Cardiac muscle cell (in vitro differentiated cells and primary cell): ENCODE measurements at regions not wholly inside any gene's neighbourhood (a gene's known extent, or its start where the extent isn't known, plus 50 kb on each side); places are given as distances from the start of the nearest gene placed in this dataset.

Source experiments
- DNase-seq, 2 donors: peaks; one replicate each; pipeline versions ENCODE4 v3.0.0 to v3.0.0-alpha.2; 2010 to 2017; ENCODE audit warnings: low read depth in 1 of 2, low spot score in 1 of 2
- H3K27ac ChIP-seq: fragments of 200-600 bp; sonication (generic); 2 replicates; pipeline ENCODE4 v1.5.1; 2016
- H3K27me3 ChIP-seq: fragments of 200-600 bp; sonication (generic); 2 replicates; pipeline ENCODE4 v1.6.0; 2016; ENCODE audit warnings: control low read depth
- H3K36me3 ChIP-seq: fragments of 200-600 bp; sonication (generic); 2 replicates; pipeline ENCODE4 v1.5.1; 2016; ENCODE audit warnings: control low read depth
- H3K4me1 ChIP-seq: fragments of 200-600 bp; sonication (generic); 2 replicates; pipeline ENCODE4 v1.8.1; 2017; ENCODE audit warnings: low read depth, mild to moderate bottlenecking, mixed run types
- H3K4me3 ChIP-seq: fragments of 200-600 bp; sonication (generic); 2 replicates; pipeline ENCODE4 v1.5.1; 2016; ENCODE audit warnings: mild to moderate bottlenecking
- H3K9me3 ChIP-seq: fragments of 200-600 bp; sonication (generic); 2 replicates; pipeline ENCODE4 v1.5.1; 2017; ENCODE audit warnings: low read depth, mild to moderate bottlenecking, control low read depth
- TF ChIP-seq, protein P1 (sequence below): IDR thresholded peaks from 2 replicates; pipeline ENCODE4 v1.5.1; 2012; ENCODE audit warnings: low read depth, mild to moderate bottlenecking, low read length

DNA sequence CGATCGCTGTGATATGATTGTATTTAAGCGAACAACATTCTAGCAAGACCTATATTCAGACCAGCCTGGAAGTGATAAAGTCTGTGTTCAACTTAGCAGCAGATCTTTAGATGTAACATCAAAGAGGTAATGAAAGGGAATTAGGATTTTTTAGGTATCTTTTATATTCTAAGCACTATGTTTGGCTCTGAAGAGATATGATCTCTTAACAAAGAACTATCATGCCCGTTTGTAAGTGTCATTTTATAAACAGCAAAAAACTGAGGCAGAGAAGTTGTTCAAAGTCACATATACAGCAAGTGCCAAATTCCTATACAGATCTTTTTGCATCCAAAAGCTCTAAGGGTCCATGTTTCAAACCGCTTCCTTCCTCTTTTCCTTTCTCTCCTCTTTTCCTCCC is 53.0 kb upstream of the TIAM1 start:
- no peak overlapping the region for H3K27ac ChIP-seq
- peaks cover 8% of the 10 kb centered on the region for H3K4me1 ChIP-seq
- TF ChIP-seq, protein P1, sequence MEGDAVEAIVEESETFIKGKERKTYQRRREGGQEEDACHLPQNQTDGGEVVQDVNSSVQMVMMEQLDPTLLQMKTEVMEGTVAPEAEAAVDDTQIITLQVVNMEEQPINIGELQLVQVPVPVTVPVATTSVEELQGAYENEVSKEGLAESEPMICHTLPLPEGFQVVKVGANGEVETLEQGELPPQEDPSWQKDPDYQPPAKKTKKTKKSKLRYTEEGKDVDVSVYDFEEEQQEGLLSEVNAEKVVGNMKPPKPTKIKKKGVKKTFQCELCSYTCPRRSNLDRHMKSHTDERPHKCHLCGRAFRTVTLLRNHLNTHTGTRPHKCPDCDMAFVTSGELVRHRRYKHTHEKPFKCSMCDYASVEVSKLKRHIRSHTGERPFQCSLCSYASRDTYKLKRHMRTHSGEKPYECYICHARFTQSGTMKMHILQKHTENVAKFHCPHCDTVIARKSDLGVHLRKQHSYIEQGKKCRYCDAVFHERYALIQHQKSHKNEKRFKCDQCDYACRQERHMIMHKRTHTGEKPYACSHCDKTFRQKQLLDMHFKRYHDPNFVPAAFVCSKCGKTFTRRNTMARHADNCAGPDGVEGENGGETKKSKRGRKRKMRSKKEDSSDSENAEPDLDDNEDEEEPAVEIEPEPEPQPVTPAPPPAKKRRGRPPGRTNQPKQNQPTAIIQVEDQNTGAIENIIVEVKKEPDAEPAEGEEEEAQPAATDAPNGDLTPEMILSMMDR: no peak
- no peak overlapping the region for H3K4me3 ChIP-seq
- no peaks in the 10 kb centered on the region for H3K9me3 ChIP-seq
- no peaks in the 10 kb centered on the region for H3K27me3 ChIP-seq
- no peaks in the 10 kb centered on the region for H3K36me3 ChIP-seq
- no peak for DNase-seq

DNA sequence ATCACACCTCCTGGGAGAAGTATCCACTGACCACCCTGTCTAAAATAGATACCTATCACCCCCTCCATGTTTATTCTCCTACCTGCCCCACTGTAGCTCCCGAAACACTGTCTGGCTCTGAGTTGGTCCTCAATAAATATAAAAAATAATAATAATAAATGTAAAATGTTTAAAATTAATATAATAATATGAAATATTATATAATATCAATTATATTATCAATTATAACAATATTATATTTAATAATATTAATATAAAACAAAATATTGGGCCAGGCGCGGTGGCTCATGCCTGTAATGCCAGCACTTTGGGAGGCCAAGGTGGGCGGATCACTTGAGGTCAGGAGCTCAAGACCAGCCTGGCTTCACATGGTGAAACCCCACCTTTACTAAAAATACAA is 52.3 kb upstream of the TIAM1 start:
- H3K4me1 ChIP-seq: peaks cover 8% of the 10 kb centered on the region
- DNase-seq: no peak
- no peak overlapping the region for H3K4me3 ChIP-seq
- H3K36me3 ChIP-seq: no peaks in the 10 kb centered on the region
- no peaks in the 10 kb centered on the region for H3K27me3 ChIP-seq
- TF ChIP-seq, protein P1: no peak
- H3K27ac ChIP-seq: no peak overlapping the region
- H3K9me3 ChIP-seq: no peaks in the 10 kb centered on the region

DNA sequence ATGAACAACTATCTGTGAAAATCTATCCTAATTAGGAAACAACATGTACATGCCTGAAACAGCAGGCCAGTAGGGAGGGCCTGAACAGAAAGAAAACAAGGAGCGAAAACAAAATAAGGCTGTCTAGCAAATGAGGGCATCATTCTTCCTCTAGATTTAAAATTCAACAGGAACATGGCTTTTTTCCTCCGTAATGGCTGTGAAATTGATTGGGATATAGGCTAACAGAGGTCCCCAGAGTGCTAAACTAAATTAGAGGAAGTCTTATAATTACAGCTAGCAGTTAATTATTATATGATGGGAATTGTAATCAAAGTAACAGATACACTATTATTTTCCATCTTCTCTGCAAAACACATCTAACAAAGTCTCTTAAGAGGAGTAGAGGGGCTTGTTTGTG is 51.7 kb upstream of the TIAM1 start:
- H3K36me3 ChIP-seq: no peaks in the 10 kb centered on the region
- no peaks in the 10 kb centered on the region for H3K9me3 ChIP-seq
- H3K4me1 ChIP-seq: peaks cover 8% of the 10 kb centered on the region
- no peak for DNase-seq
- H3K27ac ChIP-seq: no peak overlapping the region
- H3K4me3 ChIP-seq: no peak overlapping the region
- TF ChIP-seq, protein P1: no peak
- no peaks in the 10 kb centered on the region for H3K27me3 ChIP-seq

DNA sequence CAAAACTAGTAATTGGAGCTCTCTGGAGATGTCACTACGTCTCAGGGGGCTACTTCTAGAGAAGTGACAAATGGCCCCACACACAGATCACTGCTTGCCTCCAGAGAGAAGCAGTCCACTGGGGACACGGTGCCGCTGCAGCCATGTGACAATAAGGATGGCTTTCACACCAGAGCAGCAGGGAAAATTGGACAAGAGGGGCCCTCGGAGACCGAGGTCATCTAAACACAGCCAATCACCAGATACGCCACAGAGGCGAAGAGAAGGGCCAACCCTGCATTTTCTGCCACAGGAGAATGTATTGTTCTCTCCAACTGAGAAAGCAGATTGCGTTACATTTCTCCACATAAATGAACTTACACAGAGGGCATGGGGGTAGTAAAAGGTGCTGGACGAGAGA is 51.2 kb upstream of the TIAM1 start:
- TF ChIP-seq, protein P1: no peak
- Histone ChIP-seq H3K27me3 (no peaks in the 10 kb centered on the region), H3K9me3 (no peaks in the 10 kb centered on the region), H3K27ac (no peak overlapping the region), H3K4me3 (no peak overlapping the region), H3K4me1 (peaks cover 8% of the 10 kb centered on the region), H3K36me3 (no peaks in the 10 kb centered on the region)
- no peak for DNase-seq

DNA sequence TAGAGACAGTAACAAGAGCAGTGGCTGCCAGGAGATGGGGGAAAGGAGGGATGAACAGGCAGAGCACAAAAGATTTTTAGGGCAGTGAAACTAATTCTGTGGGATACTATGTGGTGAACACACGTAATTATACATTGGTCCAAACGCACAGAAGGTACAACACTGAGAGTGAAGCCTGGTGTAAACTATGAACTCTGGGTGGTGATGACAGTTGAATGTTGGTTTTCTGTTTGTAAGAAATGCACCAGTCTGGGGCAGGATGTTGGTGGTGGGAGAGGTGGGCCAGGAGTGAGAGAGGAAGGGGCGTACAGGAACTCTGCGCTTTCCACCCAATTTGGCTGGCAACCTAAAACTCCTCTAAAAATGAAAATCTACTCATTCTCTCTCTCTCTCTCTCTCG is 50.2 kb upstream of the TIAM1 start:
- no peak for DNase-seq
- Histone ChIP-seq H3K4me3 (no peak overlapping the region), H3K27me3 (no peaks in the 10 kb centered on the region), H3K27ac (no peak overlapping the region), H3K36me3 (no peaks in the 10 kb centered on the region), H3K4me1 (peaks cover 8% of the 10 kb centered on the region), H3K9me3 (no peaks in the 10 kb centered on the region)
- TF ChIP-seq, protein P1: no peak
